ENCODE measurements at regions not wholly inside any gene's neighbourhood (a gene's known extent, or its start where the extent isn't known, plus 50 kb on each side); places are given as distances from the start of the nearest gene placed in this dataset.

GRCh38 chr11:109749476-109749875, 327.5 kb downstream of the C11orf87 start:
- Histone ChIP-seq H3K36me3 (replicated peaks; ENCODE audit: insufficient read depth, low read length) (no peaks in the 10 kb centered on the region), H4K20me1 (ENCODE audit: insufficient read depth, low read length) (no peaks in the 10 kb centered on the region), H2AFZ (ENCODE audit: low read length) (no peak overlapping the region), H3K79me2 (ENCODE audit: low read length) (no peaks in the 10 kb centered on the region), H3K9me3 (replicated peaks; ENCODE audit: insufficient read depth, low read length) (no peaks in the 10 kb centered on the region), H3F3A (ENCODE audit: insufficient read depth, low read length) (no peaks in the 10 kb centered on the region), H3K4me1 (ENCODE audit: low read length) (peaks cover 12% of the 10 kb centered on the region), H3K27ac (ENCODE audit: low read length) (no peak overlapping the region), H3K9me2 (replicated peaks; ENCODE audit: insufficient read depth, low read length) (no peaks in the 10 kb centered on the region), H3K4me3 (ENCODE audit: low read length) (no peak overlapping the region), H3K4me2 (ENCODE audit: low read depth, low read length) (no peak overlapping the region), H3K9ac (ENCODE audit: low read length) (no peak overlapping the region), H3K27me3 (replicated peaks; ENCODE audit: insufficient read depth, low read length) (no peaks in the 10 kb centered on the region)
- no peak for DNase-seq
- TF ChIP-seq, protein P1, sequence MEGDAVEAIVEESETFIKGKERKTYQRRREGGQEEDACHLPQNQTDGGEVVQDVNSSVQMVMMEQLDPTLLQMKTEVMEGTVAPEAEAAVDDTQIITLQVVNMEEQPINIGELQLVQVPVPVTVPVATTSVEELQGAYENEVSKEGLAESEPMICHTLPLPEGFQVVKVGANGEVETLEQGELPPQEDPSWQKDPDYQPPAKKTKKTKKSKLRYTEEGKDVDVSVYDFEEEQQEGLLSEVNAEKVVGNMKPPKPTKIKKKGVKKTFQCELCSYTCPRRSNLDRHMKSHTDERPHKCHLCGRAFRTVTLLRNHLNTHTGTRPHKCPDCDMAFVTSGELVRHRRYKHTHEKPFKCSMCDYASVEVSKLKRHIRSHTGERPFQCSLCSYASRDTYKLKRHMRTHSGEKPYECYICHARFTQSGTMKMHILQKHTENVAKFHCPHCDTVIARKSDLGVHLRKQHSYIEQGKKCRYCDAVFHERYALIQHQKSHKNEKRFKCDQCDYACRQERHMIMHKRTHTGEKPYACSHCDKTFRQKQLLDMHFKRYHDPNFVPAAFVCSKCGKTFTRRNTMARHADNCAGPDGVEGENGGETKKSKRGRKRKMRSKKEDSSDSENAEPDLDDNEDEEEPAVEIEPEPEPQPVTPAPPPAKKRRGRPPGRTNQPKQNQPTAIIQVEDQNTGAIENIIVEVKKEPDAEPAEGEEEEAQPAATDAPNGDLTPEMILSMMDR (IDR thresholded peaks at IDR 0.05; ENCODE audit: low read length): no peak
- no peak for TF ChIP-seq EZH2 (optimal IDR thresholded peaks at IDR 0.05; ENCODE audit: low read depth, low read length)
- no peak for TF ChIP-seq EZH2phosphoT487 (IDR thresholded peaks at IDR 0.05; ENCODE audit: low read length)

- Histone ChIP-seq H3F3A (ENCODE audit: insufficient read depth, low read length) (no peaks in the 10 kb centered on the region), H3K4me3 (ENCODE audit: low read length) (no peak overlapping the region), H3K9me2 (replicated peaks; ENCODE audit: insufficient read depth, low read length) (no peaks in the 10 kb centered on the region), H3K27me3 (replicated peaks; ENCODE audit: insufficient read depth, low read length) (no peaks in the 10 kb centered on the region), H3K36me3 (replicated peaks; ENCODE audit: insufficient read depth, low read length) (no peaks in the 10 kb centered on the region), H3K4me2 (ENCODE audit: low read depth, low read length) (no peak overlapping the region), H3K79me2 (ENCODE audit: low read length) (no peaks in the 10 kb centered on the region), H3K9me3 (replicated peaks; ENCODE audit: insufficient read depth, low read length) (no peaks in the 10 kb centered on the region), H3K27ac (ENCODE audit: low read length) (no peak overlapping the region), H2AFZ (ENCODE audit: low read length) (no peak overlapping the region), H3K9ac (ENCODE audit: low read length) (no peak overlapping the region), H4K20me1 (ENCODE audit: insufficient read depth, low read length) (no peaks in the 10 kb centered on the region), H3K4me1 (ENCODE audit: low read length) (peaks cover 12% of the 10 kb centered on the region)
- no peak for DNase-seq
- TF ChIP-seq, protein P1 (IDR thresholded peaks at IDR 0.05; ENCODE audit: low read length): no peak
- TF ChIP-seq EZH2 (optimal IDR thresholded peaks at IDR 0.05; ENCODE audit: low read depth, low read length) (no peak), EZH2phosphoT487 (IDR thresholded peaks at IDR 0.05; ENCODE audit: low read length) (no peak)
Observed at GRCh38 chr11:109750964-109751363, 329.0 kb downstream of the C11orf87 start.

- Histone ChIP-seq H3K27me3 (replicated peaks; ENCODE audit: insufficient read depth, low read length) (no peaks in the 10 kb centered on the region), H3K36me3 (replicated peaks; ENCODE audit: insufficient read depth, low read length) (no peaks in the 10 kb centered on the region), H3K4me1 (ENCODE audit: low read length) (peaks cover 12% of the 10 kb centered on the region), H2AFZ (ENCODE audit: low read length) (no peak overlapping the region), H3K9ac (ENCODE audit: low read length) (no peak overlapping the region), H3K9me2 (replicated peaks; ENCODE audit: insufficient read depth, low read length) (no peaks in the 10 kb centered on the region), H3K9me3 (replicated peaks; ENCODE audit: insufficient read depth, low read length) (no peaks in the 10 kb centered on the region), H3K4me2 (ENCODE audit: low read depth, low read length) (no peak overlapping the region), H3K79me2 (ENCODE audit: low read length) (no peaks in the 10 kb centered on the region), H4K20me1 (ENCODE audit: insufficient read depth, low read length) (no peaks in the 10 kb centered on the region), H3K4me3 (ENCODE audit: low read length) (no peak overlapping the region), H3F3A (ENCODE audit: insufficient read depth, low read length) (no peaks in the 10 kb centered on the region), H3K27ac (ENCODE audit: low read length) (no peak overlapping the region)
- no peak for DNase-seq
- TF ChIP-seq, protein P1 (IDR thresholded peaks at IDR 0.05; ENCODE audit: low read length): no peak
- TF ChIP-seq EZH2phosphoT487 (IDR thresholded peaks at IDR 0.05; ENCODE audit: low read length) (no peak), EZH2 (optimal IDR thresholded peaks at IDR 0.05; ENCODE audit: low read depth, low read length) (no peak)
Observed at GRCh38 chr11:109752212-109752825, 330.3 kb downstream of the C11orf87 start.
